Activated CD4-positive, alpha-beta T cell treated with anti-CD3 and anti-CD28 coated beads, Interleukin-2, amount 10 ng/mL, durations not matched to agents 24 days and 14 days (primary cell): ENCODE measurements at regions not wholly inside any gene's neighbourhood (a gene's known extent, or its start where the extent isn't known, plus 50 kb on each side); places are given as distances from the start of the nearest gene placed in this dataset.

Experiments
- DNase-seq: peaks from one replicate; pipeline ENCODE4 v3.0.0; 2022
- H3K27ac Mint-ChIP-seq: one replicate; pipeline ENCODE4 v1.8.0; 2022; ENCODE audit warnings: mild to moderate bottlenecking, mixed read lengths
- H3K27me3 Mint-ChIP-seq: one replicate; pipeline ENCODE4 v1.8.0; 2022; ENCODE audit warnings: mixed read lengths
- H3K36me3 Mint-ChIP-seq: one replicate; pipeline ENCODE4 v1.8.0; 2022; ENCODE audit warnings: low read depth, mild to moderate bottlenecking, mixed read lengths
- H3K4me1 Mint-ChIP-seq: one replicate; pipeline ENCODE4 v1.8.0; 2021; ENCODE audit warnings: mixed read lengths
- H3K4me3 Mint-ChIP-seq: one replicate; pipeline ENCODE4 v1.8.0; 2022; ENCODE audit warnings: mild to moderate bottlenecking, moderate library complexity, mixed read lengths
- H3K9me3 Mint-ChIP-seq: one replicate; pipeline ENCODE4 v1.8.0; 2021; ENCODE audit warnings: mixed read lengths
- intact Hi-C: fragments of 100-400 bp; cut with micrococcal nuclease; formaldehyde crosslinking; loops from one replicate; pipeline ENCODE4 v1.15.1; 2023

- H3K9me3 Mint-ChIP-seq: peaks cover 3% of the 10 kb centered on the region
- no peak overlapping the region for H3K4me3 Mint-ChIP-seq
- no peaks in the 10 kb centered on the region for H3K27me3 Mint-ChIP-seq
- no peak overlapping the region for H3K27ac Mint-ChIP-seq
- no peaks in the 10 kb centered on the region for H3K4me1 Mint-ChIP-seq
- no peak for DNase-seq
- no peaks in the 10 kb centered on the region for H3K36me3 Mint-ChIP-seq
- intact Hi-C loops: no loop called here
Measured at GRCh38 chr3:99473321-99473751, 165.1 kb upstream of the COL8A1 start.

DNA sequence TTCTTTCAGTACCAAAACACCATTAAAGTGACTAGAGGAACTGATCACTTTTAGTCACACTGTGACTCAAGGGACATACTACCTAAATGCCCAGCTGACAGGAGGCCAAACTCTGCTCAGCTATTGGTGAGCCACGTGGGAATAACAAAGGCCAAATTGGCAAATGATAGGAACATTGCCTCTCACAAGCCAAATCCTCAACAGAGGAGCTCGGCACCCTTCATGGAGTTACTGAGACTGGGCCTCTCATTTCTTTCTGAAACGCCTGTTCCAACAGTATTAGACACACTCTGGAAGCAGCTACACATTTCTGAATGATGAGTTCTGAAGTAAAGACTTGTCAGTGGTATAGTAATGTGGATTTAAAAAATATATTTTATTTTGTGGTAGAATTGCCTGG lies 166.0 kb upstream of the COL8A1 start:
- H3K27ac Mint-ChIP-seq: no peak overlapping the region
- no peaks in the 10 kb centered on the region for H3K27me3 Mint-ChIP-seq
- H3K36me3 Mint-ChIP-seq: no peaks in the 10 kb centered on the region
- DNase-seq: no peak
- no peak overlapping the region for H3K4me3 Mint-ChIP-seq
- intact Hi-C loops: no loop called here
- no peaks in the 10 kb centered on the region for H3K4me1 Mint-ChIP-seq
- peaks cover 3% of the 10 kb centered on the region for H3K9me3 Mint-ChIP-seq

DNA sequence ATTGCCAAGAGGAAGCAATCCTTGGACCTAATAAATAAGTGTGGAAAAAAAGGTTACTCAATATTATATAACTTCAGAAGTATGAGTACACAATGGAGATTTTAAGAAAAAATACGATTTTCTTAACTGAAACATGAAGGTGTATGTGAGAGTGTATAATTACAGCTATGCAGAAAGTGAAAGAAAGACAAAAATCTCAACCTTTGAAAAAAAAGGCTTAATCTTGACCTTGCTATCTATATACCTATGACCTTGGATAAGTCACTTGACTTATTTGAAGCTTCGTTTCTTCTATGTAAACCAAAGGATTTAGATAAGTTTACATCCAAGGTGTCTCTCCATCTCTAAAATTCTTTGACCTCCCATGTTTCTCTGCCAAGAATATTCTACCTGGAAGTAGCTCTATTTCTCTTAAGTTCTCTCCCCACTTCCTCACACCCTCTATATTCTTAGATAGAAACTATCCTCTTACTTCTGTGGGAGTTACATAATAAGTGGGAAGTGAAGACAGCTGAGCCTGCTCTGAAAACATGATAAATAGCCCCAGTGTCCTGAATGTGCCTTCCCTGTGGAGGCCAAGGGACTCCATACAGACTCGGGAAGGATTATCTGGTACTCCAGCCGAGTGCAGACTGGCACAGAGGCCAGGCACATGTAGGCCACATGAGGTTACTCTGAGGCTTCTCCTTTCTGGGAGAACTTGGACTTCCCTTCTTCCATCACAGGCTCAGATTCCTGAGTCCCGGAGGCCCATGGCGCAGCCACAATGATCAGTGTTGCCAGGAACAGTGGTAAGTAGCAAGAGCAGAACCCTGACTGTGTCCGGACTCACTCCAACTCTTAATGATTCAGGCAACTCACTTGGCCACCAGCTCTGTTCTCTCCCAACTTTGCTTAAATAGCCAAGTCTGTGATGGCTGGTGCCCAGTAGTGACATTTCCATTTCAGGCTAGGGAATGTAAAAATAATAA lies 166.8 kb upstream of the COL8A1 start:
- DNase-seq: no peak
- no peak overlapping the region for H3K27ac Mint-ChIP-seq
- peaks cover 3% of the 10 kb centered on the region for H3K9me3 Mint-ChIP-seq
- intact Hi-C loops: no loop called here
- H3K27me3 Mint-ChIP-seq: no peaks in the 10 kb centered on the region
- no peaks in the 10 kb centered on the region for H3K36me3 Mint-ChIP-seq
- H3K4me1 Mint-ChIP-seq: no peaks in the 10 kb centered on the region
- no peak overlapping the region for H3K4me3 Mint-ChIP-seq

DNA sequence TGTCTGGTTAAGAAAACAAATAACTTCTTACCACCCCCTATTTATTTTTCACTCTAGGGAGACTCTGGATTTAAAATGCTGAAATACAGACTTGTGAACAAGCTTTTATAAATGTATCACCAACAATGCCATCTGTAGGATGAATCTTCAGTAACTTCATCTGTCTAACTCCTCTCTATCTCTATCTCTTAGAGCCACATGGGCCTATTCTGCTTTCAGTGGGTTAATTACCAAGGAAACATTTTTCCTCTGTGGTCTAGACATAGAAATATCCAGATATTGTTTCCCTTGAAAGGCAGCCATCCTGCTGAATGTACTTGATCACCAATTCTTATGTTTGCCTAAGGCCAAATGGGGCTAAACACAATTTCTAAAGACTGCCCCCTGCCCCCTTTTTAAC lies 167.6 kb upstream of the COL8A1 start:
- Mint-ChIP-seq H3K36me3 (no peaks in the 10 kb centered on the region), H3K4me3 (no peak overlapping the region), H3K27me3 (no peaks in the 10 kb centered on the region), H3K9me3 (no peaks in the 10 kb centered on the region), H3K4me1 (no peaks in the 10 kb centered on the region), H3K27ac (no peak overlapping the region)
- intact Hi-C loops: no loop called here
- DNase-seq: no peak

- no peaks in the 10 kb centered on the region for H3K36me3 Mint-ChIP-seq
- H3K27me3 Mint-ChIP-seq: no peaks in the 10 kb centered on the region
- DNase-seq: no peak
- no peak overlapping the region for H3K4me3 Mint-ChIP-seq
- intact Hi-C loops: no loop called here
- no peak overlapping the region for H3K27ac Mint-ChIP-seq
- no peaks in the 10 kb centered on the region for H3K9me3 Mint-ChIP-seq
- H3K4me1 Mint-ChIP-seq: no peaks in the 10 kb centered on the region
Measured at GRCh38 chr3:99468918-99469317, 169.5 kb upstream of the COL8A1 start.

GRCh38 chr3:99467420-99467819 lies 171.0 kb upstream of the COL8A1 start:
- DNase-seq: no peak
- Mint-ChIP-seq H3K4me3 (no peak overlapping the region), H3K27ac (no peak overlapping the region), H3K4me1 (no peaks in the 10 kb centered on the region), H3K27me3 (no peaks in the 10 kb centered on the region), H3K36me3 (no peaks in the 10 kb centered on the region), H3K9me3 (no peaks in the 10 kb centered on the region)
- intact Hi-C loops: no loop called here

GRCh38 chr3:99466331-99466730 lies 172.1 kb upstream of the COL8A1 start:
- H3K9me3 Mint-ChIP-seq: no peaks in the 10 kb centered on the region
- no peak overlapping the region for H3K4me3 Mint-ChIP-seq
- DNase-seq: no peak
- H3K27ac Mint-ChIP-seq: no peak overlapping the region
- H3K4me1 Mint-ChIP-seq: no peaks in the 10 kb centered on the region
- H3K27me3 Mint-ChIP-seq: no peaks in the 10 kb centered on the region
- no peaks in the 10 kb centered on the region for H3K36me3 Mint-ChIP-seq
- intact Hi-C loops: no loop called here

- intact Hi-C loops: no loop called here
- H3K27ac Mint-ChIP-seq: no peak overlapping the region
- H3K36me3 Mint-ChIP-seq: no peaks in the 10 kb centered on the region
- H3K27me3 Mint-ChIP-seq: no peaks in the 10 kb centered on the region
- H3K4me1 Mint-ChIP-seq: no peaks in the 10 kb centered on the region
- H3K4me3 Mint-ChIP-seq: no peak overlapping the region
- DNase-seq: no peak
- H3K9me3 Mint-ChIP-seq: no peaks in the 10 kb centered on the region
Measured at GRCh38 chr3:99458013-99458412, 180.4 kb upstream of the COL8A1 start.

GRCh38 chr3:99442599-99442998 lies 195.8 kb upstream of the COL8A1 start:
- Mint-ChIP-seq H3K4me1 (no peaks in the 10 kb centered on the region), H3K9me3 (no peaks in the 10 kb centered on the region), H3K27ac (no peak overlapping the region), H3K27me3 (no peaks in the 10 kb centered on the region), H3K4me3 (no peak overlapping the region), H3K36me3 (no peaks in the 10 kb centered on the region)
- DNase-seq: no peak
- intact Hi-C loops: no loop called here

DNA sequence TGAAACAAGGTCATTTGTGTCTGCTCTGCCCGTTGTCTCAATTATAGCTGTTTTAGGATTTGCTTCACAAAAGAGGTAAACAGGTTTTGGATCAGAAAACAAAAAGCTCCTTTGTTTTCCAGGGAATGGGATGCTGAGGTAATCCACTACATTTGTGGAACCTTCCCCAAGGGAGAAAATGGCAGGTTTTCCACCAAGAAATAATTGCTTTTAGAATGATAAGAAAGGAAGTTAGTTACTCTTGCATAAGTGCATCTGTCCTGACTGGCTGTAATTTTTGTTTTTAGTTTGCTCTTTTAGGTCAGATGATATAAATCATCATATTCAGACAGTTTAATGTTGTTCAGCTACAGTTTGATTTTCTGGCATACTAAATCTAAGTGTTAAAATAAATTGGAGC lies 198.5 kb upstream of the COL8A1 start:
- intact Hi-C loops: no loop called here
- Mint-ChIP-seq H3K27ac (no peak overlapping the region), H3K36me3 (no peaks in the 10 kb centered on the region), H3K4me1 (no peaks in the 10 kb centered on the region), H3K27me3 (no peaks in the 10 kb centered on the region), H3K4me3 (no peak overlapping the region), H3K9me3 (no peaks in the 10 kb centered on the region)
- no peak for DNase-seq

DNA sequence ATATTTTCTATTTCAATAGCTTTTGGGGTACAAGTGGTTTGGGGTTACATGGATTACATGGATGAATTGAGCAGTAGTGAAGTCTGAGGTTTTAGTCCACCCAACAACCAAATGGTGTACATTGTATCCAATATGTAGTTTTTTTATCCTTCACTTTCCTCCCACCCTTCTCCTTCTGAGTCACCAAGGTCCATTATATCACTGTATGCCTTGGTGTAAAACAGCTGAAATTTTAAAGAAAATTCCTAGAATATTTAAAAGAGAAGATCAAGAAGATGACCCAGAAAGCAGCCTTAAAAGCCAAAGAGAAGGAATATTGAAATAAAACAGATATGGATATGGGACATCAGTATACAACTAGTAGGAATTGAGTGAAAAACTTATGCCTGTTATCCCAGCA lies 204.2 kb upstream of the COL8A1 start:
- Mint-ChIP-seq H3K4me1 (no peaks in the 10 kb centered on the region), H3K4me3 (no peak overlapping the region), H3K36me3 (no peaks in the 10 kb centered on the region), H3K9me3 (no peaks in the 10 kb centered on the region), H3K27ac (no peak overlapping the region), H3K27me3 (no peaks in the 10 kb centered on the region)
- intact Hi-C loops: no loop called here
- DNase-seq: no peak

GRCh38 chr3:99430348-99431134 lies 207.9 kb upstream of the COL8A1 start:
- no peaks in the 10 kb centered on the region for H3K9me3 Mint-ChIP-seq
- intact Hi-C loops: no loop called here
- no peaks in the 10 kb centered on the region for H3K36me3 Mint-ChIP-seq
- H3K4me3 Mint-ChIP-seq: no peak overlapping the region
- H3K27ac Mint-ChIP-seq: no peak overlapping the region
- H3K27me3 Mint-ChIP-seq: no peaks in the 10 kb centered on the region
- no peaks in the 10 kb centered on the region for H3K4me1 Mint-ChIP-seq
- no peak for DNase-seq

DNA sequence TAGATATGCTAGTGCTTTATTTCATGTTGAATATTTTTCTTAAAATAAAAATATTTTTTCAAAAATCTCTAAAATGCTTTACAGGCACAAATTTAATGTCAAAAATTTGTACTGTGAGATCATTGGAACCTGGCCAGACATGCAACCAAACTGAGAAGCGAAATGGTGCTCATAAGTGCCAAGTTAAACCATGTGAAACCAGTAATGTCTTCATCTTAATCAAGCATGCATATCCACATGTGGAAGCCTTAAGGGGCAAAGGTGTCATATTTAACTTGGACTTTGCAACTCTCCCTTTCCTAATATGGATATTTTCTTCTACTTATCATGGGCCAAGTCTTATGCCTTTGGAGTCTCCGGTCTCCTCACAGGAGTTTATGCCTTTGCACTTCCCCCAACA lies 208.9 kb upstream of the COL8A1 start:
- no peak overlapping the region for H3K4me3 Mint-ChIP-seq
- H3K27me3 Mint-ChIP-seq: no peaks in the 10 kb centered on the region
- H3K36me3 Mint-ChIP-seq: no peaks in the 10 kb centered on the region
- H3K4me1 Mint-ChIP-seq: no peaks in the 10 kb centered on the region
- no peak for DNase-seq
- intact Hi-C loops: no loop called here
- no peaks in the 10 kb centered on the region for H3K9me3 Mint-ChIP-seq
- H3K27ac Mint-ChIP-seq: no peak overlapping the region

GRCh38 chr3:99425930-99426329 lies 212.5 kb upstream of the COL8A1 start:
- no peak for DNase-seq
- no peak overlapping the region for H3K27ac Mint-ChIP-seq
- H3K4me1 Mint-ChIP-seq: no peaks in the 10 kb centered on the region
- no peak overlapping the region for H3K4me3 Mint-ChIP-seq
- H3K36me3 Mint-ChIP-seq: no peaks in the 10 kb centered on the region
- no peaks in the 10 kb centered on the region for H3K9me3 Mint-ChIP-seq
- no peaks in the 10 kb centered on the region for H3K27me3 Mint-ChIP-seq
- intact Hi-C loops: no loop called here
